ENCODE measurements at regions not wholly inside any gene's neighbourhood (a gene's known extent, or its start where the extent isn't known, plus 50 kb on each side); places are given as distances from the start of the nearest gene placed in this dataset.
"Not testable (repeated sequence)": the region's sequence is repeated elsewhere in the genome, so short reads cannot be mapped to it uniquely, and the experiment has no call there.

- DNase-seq (ENCODE audit: low spot score): no peak
Measured at GRCh38 chrX:46366381-46367207, 178.6 kb downstream of the ZNF674 start.

DNA sequence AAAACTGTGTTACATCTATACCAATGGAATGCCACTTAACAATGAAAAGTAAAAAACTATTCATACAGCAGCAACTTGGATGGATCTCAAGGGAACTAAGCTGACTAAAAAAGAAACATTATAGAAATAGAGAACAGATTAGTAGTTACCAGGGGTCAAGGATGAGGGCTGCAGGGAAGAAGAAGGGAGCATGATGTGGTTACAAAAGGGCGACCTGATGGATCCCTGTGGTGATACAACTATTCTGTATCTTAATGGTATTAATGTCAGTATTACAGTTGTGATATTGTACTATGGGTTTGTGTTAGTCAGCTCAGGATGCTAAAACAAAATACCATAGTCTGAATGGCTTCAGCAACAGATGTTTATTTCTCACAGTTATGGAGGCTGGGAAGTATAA, 190.7 kb downstream of the ZNF674 start:
- DNase-seq (ENCODE audit: low spot score): no peak

GRCh38 chrX:46341767-46342322, 203.4 kb downstream of the ZNF674 start:
- no peak for DNase-seq (ENCODE audit: low spot score)

GRCh38 chrX:46340696-46341095, 204.5 kb downstream of the ZNF674 start:
- no peak for DNase-seq (ENCODE audit: low spot score)

DNA sequence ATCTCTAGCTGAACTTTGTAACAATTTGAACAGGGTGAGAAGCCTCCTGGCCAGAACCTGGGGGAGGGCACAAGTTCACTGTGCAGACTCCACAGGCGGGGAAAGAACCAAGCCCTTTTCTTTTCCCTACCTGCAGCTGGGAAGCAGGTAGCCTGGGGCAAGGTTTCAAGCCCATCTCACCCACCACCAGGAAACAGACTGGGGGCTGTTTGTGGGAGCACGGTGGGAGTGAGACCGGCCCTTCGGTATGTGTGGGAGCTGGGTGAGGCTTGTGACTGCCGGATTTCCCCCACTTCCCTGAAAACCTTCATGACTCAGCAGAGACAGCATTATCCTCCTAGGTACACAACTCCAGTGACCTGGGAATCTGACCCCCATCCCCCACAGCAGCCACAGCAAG, 211.7 kb downstream of the ZNF674 start:
- no peak for DNase-seq (ENCODE audit: low spot score)

GRCh38 chrX:46330981-46331380, 214.2 kb downstream of the ZNF674 start:
- no peak for DNase-seq (ENCODE audit: low spot score)

DNA sequence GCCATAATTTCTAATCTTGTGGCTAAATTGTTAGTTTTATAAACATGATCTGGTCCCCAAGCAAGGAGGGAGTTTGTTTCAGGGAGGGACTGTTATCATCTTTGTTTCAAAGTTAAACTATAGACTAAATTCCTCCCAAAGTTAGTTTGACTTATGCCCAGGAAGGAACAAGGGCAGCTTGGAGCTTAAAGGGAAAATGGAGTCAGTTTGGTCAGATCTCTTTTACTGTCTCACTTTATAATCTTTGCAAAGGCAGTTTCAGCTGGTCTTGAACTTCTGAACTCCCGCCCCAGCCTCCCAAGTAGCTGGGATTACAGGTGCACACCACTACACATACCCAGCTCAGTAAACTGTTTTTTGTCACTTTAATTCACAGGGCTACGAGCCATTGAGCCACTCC, 214.7 kb downstream of the ZNF674 start:
- no peak for DNase-seq (ENCODE audit: low spot score)

GRCh38 chrX:46328133-46328532, 217.1 kb downstream of the ZNF674 start:
- DNase-seq (ENCODE audit: low spot score): no peak

- DNase-seq (ENCODE audit: low spot score): peak; percentile 68
Measured at GRCh38 chrX:46327566-46328115, 217.6 kb downstream of the ZNF674 start.

DNA sequence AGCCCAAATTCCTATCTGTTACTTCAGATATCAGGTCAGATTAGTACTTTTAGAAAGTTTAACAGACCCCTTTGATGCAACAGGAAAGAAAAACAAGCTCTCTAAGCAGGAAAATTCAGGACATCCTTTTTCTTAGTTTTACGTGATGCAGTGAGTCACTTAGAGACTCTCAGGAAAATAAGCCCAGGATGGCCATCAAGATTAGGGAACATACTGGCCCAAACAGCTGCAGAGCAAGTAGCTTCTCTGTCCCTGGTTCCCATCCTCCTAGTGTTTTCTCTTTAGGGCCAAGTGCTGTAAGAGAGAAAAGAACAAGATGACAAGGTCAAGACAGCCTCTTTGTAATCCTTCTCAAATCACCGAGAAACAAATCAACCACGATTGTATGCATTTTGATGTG, 219.1 kb downstream of the ZNF674 start:
- no peak for DNase-seq (ENCODE audit: low spot score)

GRCh38 chrX:46325312-46325877, 219.8 kb downstream of the ZNF674 start:
- peak; percentile 61 for DNase-seq (ENCODE audit: low spot score)

GRCh38 chrX:46324166-46324565, 221.1 kb downstream of the ZNF674 start:
- DNase-seq (ENCODE audit: low spot score): no peak

GRCh38 chrX:46322929-46323328, 222.3 kb downstream of the ZNF674 start:
- not testable (repeated sequence) for DNase-seq (ENCODE audit: low spot score)

DNA sequence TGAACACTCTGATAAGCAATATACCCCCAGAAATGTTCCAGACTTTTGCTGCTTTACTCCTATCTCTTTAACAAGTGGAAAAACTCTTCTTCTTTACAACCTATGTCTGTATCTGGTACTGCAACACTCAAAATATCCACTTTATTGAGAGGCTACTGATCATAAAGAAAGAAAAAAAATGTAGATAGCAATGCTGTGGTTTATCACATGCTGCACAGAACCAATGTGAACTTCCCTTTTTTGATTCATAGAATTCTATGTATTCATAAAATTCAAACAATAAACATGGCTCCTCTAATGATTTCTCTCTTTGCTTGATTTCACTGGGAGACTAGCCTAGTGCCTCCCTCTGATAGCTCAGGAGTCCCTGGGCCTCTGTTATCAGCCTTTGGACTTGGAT, 223.5 kb downstream of the ZNF674 start:
- DNase-seq (ENCODE audit: low spot score): no peak

DNA sequence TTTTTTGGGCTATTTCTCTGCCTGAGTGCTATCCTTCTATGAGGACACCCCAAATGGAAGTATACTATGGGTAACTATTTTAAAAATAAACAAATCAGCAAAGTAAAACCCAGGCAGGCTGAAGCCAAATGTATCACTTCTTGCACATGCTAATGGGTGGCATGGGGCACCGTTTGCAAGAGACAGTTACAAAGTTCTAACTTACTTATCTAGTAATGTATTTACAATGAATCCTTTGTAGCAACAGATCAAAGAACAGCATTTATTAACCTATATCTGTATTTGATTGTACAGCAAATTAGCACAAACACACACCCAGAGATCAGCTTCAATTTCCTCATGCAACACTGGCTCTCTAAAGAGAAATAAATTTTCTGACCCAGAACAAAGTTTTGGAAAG, 225.5 kb downstream of the ZNF674 start:
- no peak for DNase-seq (ENCODE audit: low spot score)

- DNase-seq (ENCODE audit: low spot score): no peak
Measured at GRCh38 chrX:46318551-46318950, 226.7 kb downstream of the ZNF674 start.

DNA sequence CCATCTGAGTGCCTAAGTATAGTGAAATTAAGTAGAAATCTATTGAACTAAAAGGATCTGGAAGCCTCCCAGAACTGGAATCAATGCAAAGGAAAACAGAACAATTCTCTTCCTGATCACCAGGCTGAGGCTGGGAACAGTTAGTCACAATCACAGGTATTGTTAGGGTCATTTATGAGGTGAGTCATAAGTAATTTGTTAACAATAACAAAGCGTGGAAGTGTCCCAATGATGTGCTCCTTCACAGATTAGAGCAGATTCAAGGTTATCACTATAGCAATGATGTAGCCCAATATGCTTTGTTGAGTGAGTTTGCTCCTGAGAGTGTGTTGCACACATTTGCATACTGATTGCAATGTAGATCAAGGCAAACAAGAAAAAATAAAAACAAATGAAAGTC, 228.1 kb downstream of the ZNF674 start:
- no peak for DNase-seq (ENCODE audit: low spot score)

GRCh38 chrX:46311581-46312120, 233.6 kb downstream of the ZNF674 start:
- peak; percentile 6 for DNase-seq (ENCODE audit: low spot score)

DNA sequence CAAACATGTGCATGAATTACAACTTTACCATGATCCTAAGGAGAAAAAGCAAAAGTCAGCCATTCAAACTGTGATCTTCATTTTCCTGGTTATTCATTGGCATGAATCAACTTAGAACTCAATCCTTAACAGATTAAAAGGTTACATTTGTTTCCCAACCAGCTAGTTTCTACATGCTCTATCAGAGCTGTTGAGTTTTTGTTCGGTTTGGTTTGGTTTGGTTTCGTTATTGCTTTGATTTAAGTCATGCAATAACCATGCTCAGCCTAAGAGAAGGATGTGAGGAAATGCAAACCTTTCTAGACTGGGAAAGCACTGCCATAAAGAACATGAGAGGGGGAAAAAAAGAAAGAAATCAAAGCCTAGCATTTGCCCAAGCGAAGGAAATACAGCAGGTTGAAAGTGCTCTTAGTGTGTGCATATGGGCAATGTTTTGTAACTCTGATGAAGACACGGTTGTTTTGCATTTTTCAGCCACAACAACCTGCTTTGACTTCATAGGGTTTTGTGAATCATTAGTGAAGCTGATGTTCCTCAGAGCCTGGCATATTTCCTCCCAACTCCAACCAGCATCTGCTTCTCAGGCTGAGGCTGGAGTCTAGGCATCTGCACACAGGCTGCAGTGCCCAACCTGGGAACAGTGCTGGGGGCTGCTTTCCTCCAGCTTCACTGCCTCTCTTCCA, 234.3 kb downstream of the ZNF674 start:
- DNase-seq (ENCODE audit: low spot score): peak; percentile 10

GRCh38 chrX:46308110-46308509, 237.1 kb downstream of the ZNF674 start:
- no peak for DNase-seq (ENCODE audit: low spot score)

DNA sequence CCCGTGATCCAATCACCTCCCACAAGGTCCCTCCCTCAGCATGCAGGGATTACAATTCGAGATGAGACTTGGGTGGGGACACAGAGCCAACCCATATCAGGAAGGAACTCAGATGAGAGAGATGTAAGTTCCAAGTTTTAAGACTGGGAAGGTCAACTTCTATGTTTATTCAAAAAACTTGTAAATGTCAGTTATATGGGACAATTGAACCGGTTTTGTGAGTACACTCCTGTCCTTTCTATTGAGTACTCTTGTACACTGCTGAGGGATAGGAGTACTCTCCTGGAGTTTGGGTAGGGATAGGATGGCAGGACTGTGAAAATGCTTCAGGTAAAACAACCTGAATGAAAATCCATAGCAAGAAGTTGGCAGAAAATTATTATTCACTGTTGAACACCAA, 239.1 kb downstream of the ZNF674 start:
- DNase-seq (ENCODE audit: low spot score): no peak

DNA sequence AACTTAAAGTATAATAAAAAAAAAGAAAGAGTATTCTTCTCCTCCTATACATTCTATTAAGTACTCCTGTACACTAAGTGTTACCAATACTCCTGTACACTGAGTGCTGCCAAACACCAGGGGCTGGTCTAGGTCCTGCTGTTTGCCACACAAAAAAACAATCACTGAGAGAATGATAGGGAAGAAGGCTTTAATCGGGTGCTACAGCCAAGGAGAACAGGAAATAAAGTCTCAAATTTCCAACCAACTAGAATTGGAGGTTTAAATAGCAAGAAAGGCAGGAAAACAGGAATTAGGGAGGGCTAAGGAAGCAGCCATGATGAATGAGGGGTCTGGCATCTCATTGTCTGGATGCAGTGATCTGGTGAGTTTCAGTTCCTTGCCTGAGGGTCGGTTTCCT, 239.8 kb downstream of the ZNF674 start:
- DNase-seq (ENCODE audit: low spot score): no peak

All from AG08395 (cell line).